HG03565 (cell line): ENCODE measurements at regions not wholly inside any gene's neighbourhood (a gene's known extent, or its start where the extent isn't known, plus 50 kb on each side); places are given as distances from the start of the nearest gene placed in this dataset.

ENCODE experiments used
- ATAC-seq: cut with Tn5 transposase; IDR thresholded peaks from one replicate; pipeline ENCODE4 v1.9.1; 2021; ENCODE audit warnings: mild to moderate bottlenecking, moderate library complexity; ENCODE audit not compliant: unreplicated experiment

GRCh38 chr5:34526682-34527305, 129.3 kb upstream of the RAI14 start:
- ATAC-seq: no peak

GRCh38 chr5:34529581-34530331, 126.4 kb upstream of the RAI14 start:
- ATAC-seq: no peak

- ATAC-seq: no peak
Observed at GRCh38 chr5:34530637-34531036, 125.5 kb upstream of the RAI14 start.

GRCh38 chr5:34531751-34532360, 124.3 kb upstream of the RAI14 start:
- ATAC-seq: no peak

- ATAC-seq: peak; percentile 39
Observed at GRCh38 chr5:34533582-34534522, 122.3 kb upstream of the RAI14 start.

- ATAC-seq: no peak
Observed at GRCh38 chr5:34534523-34535103, 121.5 kb upstream of the RAI14 start.

GRCh38 chr5:34535433-34535832, 120.7 kb upstream of the RAI14 start:
- ATAC-seq: no peak

GRCh38 chr5:34535944-34536623, 120.0 kb upstream of the RAI14 start:
- no peak for ATAC-seq

GRCh38 chr5:34536699-34537098, 119.4 kb upstream of the RAI14 start:
- no peak for ATAC-seq

GRCh38 chr5:34538026-34538672, 118.0 kb upstream of the RAI14 start:
- ATAC-seq: no peak

- no peak for ATAC-seq
Observed at GRCh38 chr5:34539183-34539582, 116.9 kb upstream of the RAI14 start.

GRCh38 chr5:34541067-34541466, 115.1 kb upstream of the RAI14 start:
- ATAC-seq: no peak

- ATAC-seq: no peak
Observed at GRCh38 chr5:34542818-34543217, 113.3 kb upstream of the RAI14 start.

- no peak for ATAC-seq
Observed at GRCh38 chr5:34543687-34544086, 112.4 kb upstream of the RAI14 start.

- ATAC-seq: no peak
Observed at GRCh38 chr5:34544403-34544802, 111.7 kb upstream of the RAI14 start.

- no peak for ATAC-seq
Observed at GRCh38 chr5:34545164-34545563, 111.0 kb upstream of the RAI14 start.

GRCh38 chr5:34545626-34546025, 110.5 kb upstream of the RAI14 start:
- no peak for ATAC-seq

GRCh38 chr5:34547300-34548085, 108.6 kb upstream of the RAI14 start:
- ATAC-seq: no peak

- no peak for ATAC-seq
Observed at GRCh38 chr5:34548086-34548403, 108.1 kb upstream of the RAI14 start.
